ENCODE measurements at regions not wholly inside any gene's neighbourhood (a gene's known extent, or its start where the extent isn't known, plus 50 kb on each side); places are given as distances from the start of the nearest gene placed in this dataset.

GRCh38 chr12:42846782-42847181 lies 257.2 kb upstream of the PRICKLE1 start:
- TF ChIP-seq TAF1 (conservative IDR thresholded peaks at IDR 0.05) (no peak), CTCF (IDR thresholded peaks at IDR 0.05; ENCODE audit: low read depth, low read length, missing input control) (no peak), REST (IDR thresholded peaks at IDR 0.05) (no peak), RAD21 (IDR thresholded peaks at IDR 0.05) (no peak), YY1 (IDR thresholded peaks at IDR 0.05) (no peak), SP1 (IDR thresholded peaks at IDR 0.05) (no peak)

All from liver (tissue), 3 donors.